ENCODE measurements at regions not wholly inside any gene's neighbourhood (a gene's known extent, or its start where the extent isn't known, plus 50 kb on each side); places are given as distances from the start of the nearest gene placed in this dataset.

- Mint-ChIP-seq H3K4me1 (no peaks in the 10 kb centered on the region), H3K36me3 (peaks cover 3% of the 10 kb centered on the region), H3K27me3 (ENCODE audit: low read depth) (no peaks in the 10 kb centered on the region), H3K9me3 (peaks cover 9% of the 10 kb centered on the region), H3K4me3 (no peak overlapping the region), H3K27ac (no peak overlapping the region)
- DNase-seq (ENCODE audit: low spot score) (no peak), ATAC-seq (no peak)
- TF ChIP-seq E2F4 (CRISPR knock-in tag; IDR thresholded peaks at IDR 0.05; ENCODE audit: borderline replicate concordance, low read depth) = no peak
- no peak for TF ChIP-seq ZNF232 (CRISPR knock-in tag; IDR thresholded peaks at IDR 0.05)
- no peak for TF ChIP-seq USF1 (CRISPR knock-in tag; IDR thresholded peaks at IDR 0.05)
- TF ChIP-seq RELA (CRISPR knock-in tag; IDR thresholded peaks at IDR 0.05; ENCODE audit: borderline replicate concordance) = no peak
- TF ChIP-seq ZSCAN18 (CRISPR knock-in tag; IDR thresholded peaks at IDR 0.05) = no peak
- TF ChIP-seq, protein P1, sequence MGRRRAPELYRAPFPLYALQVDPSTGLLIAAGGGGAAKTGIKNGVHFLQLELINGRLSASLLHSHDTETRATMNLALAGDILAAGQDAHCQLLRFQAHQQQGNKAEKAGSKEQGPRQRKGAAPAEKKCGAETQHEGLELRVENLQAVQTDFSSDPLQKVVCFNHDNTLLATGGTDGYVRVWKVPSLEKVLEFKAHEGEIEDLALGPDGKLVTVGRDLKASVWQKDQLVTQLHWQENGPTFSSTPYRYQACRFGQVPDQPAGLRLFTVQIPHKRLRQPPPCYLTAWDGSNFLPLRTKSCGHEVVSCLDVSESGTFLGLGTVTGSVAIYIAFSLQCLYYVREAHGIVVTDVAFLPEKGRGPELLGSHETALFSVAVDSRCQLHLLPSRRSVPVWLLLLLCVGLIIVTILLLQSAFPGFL (CRISPR knock-in tag; IDR thresholded peaks at IDR 0.05; ENCODE audit: borderline replicate concordance) = no peak
- TF ChIP-seq, protein P2, sequence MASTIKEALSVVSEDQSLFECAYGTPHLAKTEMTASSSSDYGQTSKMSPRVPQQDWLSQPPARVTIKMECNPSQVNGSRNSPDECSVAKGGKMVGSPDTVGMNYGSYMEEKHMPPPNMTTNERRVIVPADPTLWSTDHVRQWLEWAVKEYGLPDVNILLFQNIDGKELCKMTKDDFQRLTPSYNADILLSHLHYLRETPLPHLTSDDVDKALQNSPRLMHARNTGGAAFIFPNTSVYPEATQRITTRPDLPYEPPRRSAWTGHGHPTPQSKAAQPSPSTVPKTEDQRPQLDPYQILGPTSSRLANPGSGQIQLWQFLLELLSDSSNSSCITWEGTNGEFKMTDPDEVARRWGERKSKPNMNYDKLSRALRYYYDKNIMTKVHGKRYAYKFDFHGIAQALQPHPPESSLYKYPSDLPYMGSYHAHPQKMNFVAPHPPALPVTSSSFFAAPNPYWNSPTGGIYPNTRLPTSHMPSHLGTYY (CRISPR knock-in tag; IDR thresholded peaks at IDR 0.05) = no peak
- TF ChIP-seq, protein P3, sequence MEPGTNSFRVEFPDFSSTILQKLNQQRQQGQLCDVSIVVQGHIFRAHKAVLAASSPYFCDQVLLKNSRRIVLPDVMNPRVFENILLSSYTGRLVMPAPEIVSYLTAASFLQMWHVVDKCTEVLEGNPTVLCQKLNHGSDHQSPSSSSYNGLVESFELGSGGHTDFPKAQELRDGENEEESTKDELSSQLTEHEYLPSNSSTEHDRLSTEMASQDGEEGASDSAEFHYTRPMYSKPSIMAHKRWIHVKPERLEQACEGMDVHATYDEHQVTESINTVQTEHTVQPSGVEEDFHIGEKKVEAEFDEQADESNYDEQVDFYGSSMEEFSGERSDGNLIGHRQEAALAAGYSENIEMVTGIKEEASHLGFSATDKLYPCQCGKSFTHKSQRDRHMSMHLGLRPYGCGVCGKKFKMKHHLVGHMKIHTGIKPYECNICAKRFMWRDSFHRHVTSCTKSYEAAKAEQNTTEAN (CRISPR knock-in tag; IDR thresholded peaks at IDR 0.05) = no peak
- TF ChIP-seq, protein P4, sequence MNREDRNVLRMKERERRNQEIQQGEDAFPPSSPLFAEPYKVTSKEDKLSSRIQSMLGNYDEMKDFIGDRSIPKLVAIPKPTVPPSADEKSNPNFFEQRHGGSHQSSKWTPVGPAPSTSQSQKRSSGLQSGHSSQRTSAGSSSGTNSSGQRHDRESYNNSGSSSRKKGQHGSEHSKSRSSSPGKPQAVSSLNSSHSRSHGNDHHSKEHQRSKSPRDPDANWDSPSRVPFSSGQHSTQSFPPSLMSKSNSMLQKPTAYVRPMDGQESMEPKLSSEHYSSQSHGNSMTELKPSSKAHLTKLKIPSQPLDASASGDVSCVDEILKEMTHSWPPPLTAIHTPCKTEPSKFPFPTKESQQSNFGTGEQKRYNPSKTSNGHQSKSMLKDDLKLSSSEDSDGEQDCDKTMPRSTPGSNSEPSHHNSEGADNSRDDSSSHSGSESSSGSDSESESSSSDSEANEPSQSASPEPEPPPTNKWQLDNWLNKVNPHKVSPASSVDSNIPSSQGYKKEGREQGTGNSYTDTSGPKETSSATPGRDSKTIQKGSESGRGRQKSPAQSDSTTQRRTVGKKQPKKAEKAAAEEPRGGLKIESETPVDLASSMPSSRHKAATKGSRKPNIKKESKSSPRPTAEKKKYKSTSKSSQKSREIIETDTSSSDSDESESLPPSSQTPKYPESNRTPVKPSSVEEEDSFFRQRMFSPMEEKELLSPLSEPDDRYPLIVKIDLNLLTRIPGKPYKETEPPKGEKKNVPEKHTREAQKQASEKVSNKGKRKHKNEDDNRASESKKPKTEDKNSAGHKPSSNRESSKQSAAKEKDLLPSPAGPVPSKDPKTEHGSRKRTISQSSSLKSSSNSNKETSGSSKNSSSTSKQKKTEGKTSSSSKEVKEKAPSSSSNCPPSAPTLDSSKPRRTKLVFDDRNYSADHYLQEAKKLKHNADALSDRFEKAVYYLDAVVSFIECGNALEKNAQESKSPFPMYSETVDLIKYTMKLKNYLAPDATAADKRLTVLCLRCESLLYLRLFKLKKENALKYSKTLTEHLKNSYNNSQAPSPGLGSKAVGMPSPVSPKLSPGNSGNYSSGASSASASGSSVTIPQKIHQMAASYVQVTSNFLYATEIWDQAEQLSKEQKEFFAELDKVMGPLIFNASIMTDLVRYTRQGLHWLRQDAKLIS (CRISPR knock-in tag; IDR thresholded peaks at IDR 0.05; ENCODE audit: borderline replicate concordance) = no peak
- CTCF ChIA-PET = no interaction called here
- POLR2A ChIA-PET = no interaction called here
These were observed 533.8 kb downstream of the CAAP1 start for GRCh38 chr9:26358836-26359235.

DNA sequence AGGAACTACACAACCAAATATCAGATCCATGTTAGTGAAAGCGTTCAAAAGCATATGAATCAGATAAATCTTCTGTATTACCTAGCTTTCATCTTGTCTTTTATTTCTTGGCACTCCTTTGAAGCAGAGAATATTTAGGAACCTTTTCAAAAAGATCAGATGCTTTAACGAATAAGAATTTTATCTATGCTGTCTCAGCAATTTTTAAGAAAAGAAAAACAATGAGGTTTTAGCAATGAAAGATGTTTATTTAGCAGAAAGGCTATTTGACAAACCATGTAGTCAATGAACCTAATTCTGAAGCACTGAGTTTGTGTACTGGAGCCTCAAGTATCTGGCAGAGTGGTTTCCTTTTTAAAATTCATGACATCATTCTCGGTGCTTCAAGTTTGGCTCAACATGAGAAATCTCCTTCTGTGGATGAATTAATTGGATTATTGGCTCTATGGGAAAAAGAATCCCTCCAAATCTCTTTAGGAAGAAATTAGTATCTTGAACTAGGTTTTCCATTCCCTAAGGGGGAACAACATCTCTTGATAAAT, 534.7 kb downstream of the CAAP1 start:
- H3K9me3 Mint-ChIP-seq = peaks cover 9% of the 10 kb centered on the region
- H3K36me3 Mint-ChIP-seq = peaks cover 3% of the 10 kb centered on the region
- H3K27me3 Mint-ChIP-seq (ENCODE audit: low read depth) = no peaks in the 10 kb centered on the region
- ATAC-seq (no peak), DNase-seq (ENCODE audit: low spot score) (no peak)
- no peaks in the 10 kb centered on the region for H3K4me1 Mint-ChIP-seq
- H3K27ac Mint-ChIP-seq = no peak overlapping the region
- ChIA-PET POLR2A (no interaction called here), CTCF (no interaction called here)
- H3K4me3 Mint-ChIP-seq = no peak overlapping the region
- TF ChIP-seq, protein P2 (CRISPR knock-in tag; IDR thresholded peaks at IDR 0.05) = no peak
- no peak for TF ChIP-seq E2F4 (CRISPR knock-in tag; IDR thresholded peaks at IDR 0.05; ENCODE audit: borderline replicate concordance, low read depth)
- TF ChIP-seq ETV6 (CRISPR knock-in tag; IDR thresholded peaks at IDR 0.05) = no peak
- TF ChIP-seq, protein P5, sequence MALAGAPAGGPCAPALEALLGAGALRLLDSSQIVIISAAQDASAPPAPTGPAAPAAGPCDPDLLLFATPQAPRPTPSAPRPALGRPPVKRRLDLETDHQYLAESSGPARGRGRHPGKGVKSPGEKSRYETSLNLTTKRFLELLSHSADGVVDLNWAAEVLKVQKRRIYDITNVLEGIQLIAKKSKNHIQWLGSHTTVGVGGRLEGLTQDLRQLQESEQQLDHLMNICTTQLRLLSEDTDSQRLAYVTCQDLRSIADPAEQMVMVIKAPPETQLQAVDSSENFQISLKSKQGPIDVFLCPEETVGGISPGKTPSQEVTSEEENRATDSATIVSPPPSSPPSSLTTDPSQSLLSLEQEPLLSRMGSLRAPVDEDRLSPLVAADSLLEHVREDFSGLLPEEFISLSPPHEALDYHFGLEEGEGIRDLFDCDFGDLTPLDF (CRISPR knock-in tag; IDR thresholded peaks at IDR 0.05) = no peak
- TF ChIP-seq ZNF281 (CRISPR knock-in tag; IDR thresholded peaks at IDR 0.05) = no peak
